Stimulated activated CD4-positive, alpha-beta T cell treated with anti-CD3 and anti-CD28 coated beads, Interleukin-15, amount 100 ng/mL, for 24 hours (primary cell): ENCODE measurements at regions not wholly inside any gene's neighbourhood (a gene's known extent, or its start where the extent isn't known, plus 50 kb on each side); places are given as distances from the start of the nearest gene placed in this dataset.

Experiments
- DNase-seq: peaks from one replicate; pipeline ENCODE4 v3.0.0-alpha.2; 2020

GRCh38 chr5:76030343-76030742 is 52.8 kb upstream of the SV2C start:
- DNase-seq: no peak

DNA sequence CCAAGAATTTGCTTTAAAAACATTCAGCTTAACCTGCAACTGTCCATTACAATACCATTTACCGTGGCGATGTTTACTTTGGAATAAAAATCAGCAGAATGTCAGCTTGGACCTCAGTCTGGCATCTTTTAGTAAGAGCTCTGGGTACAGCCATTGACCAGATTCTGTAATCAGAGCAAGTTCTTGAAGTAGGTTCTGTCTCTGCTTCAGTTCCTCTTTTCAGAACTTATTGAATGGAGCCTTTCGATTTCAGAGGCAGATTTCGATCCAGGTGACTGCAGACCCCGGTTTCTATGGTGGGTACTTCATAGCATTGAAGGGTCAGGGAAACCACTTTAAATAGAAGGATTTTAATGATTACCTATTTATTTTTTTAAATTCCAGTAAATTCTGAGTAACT is 53.4 kb upstream of the SV2C start:
- DNase-seq: no peak

DNA sequence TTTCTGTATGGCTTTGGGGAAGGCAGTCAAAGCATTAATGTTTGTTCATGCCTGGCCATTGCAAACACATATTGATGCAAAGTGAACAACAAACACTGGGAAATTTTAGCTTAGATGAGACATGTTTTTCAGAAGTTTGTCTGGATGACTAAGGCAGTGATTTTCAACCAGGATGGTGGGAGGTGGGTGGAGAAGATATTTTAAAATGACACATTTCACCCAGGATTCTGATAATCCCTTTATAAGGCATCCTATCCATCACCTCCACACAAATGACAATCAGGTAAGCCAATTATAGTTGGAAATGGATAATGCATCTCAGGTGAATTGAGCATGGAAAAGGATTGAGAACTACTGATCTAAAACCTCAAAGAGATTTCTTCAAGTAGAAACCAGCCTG is 57.4 kb upstream of the SV2C start:
- no peak for DNase-seq

GRCh38 chr5:76025069-76025468 is 58.1 kb upstream of the SV2C start:
- DNase-seq: no peak

DNA sequence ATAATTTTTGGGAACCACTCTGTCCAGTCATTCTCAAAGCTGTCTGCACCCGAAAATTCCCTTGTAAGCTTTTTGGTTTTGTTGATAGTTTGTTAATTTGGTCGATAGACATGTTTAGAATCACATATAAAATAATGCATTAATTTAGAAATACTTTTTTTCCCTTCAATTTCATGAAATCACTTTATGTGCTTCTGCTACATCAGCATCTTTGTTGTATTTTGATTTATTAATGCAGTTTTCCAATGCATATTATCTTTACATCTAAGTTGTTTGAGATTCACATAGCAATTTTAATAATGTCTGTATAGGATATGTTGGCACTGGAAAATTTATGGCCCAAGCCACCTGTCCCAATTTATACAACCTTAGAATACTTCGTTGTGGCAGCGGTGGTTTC is 60.6 kb upstream of the SV2C start:
- DNase-seq: no peak

GRCh38 chr5:76021936-76022584 is 61.1 kb upstream of the SV2C start:
- no peak for DNase-seq

DNA sequence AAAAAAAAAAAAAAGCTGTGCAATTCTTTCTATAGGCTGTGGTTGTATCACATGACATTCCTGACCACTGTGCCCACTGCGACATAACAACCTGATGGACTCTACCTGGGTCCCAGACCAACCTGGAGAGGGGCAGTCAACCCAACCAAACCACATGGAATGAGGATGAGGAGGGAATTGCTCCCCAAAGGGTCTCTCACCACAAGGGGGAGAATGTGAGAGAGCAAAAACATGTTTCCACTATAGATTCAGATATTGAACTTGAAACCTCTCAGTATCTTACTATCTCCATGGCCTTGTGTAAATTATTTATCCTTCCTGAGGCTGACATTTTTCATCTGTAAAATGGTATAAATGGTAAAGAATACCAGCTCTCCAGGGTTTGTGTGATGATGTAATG is 66.9 kb upstream of the SV2C start:
- DNase-seq: no peak

GRCh38 chr5:76014005-76014404 is 69.2 kb upstream of the SV2C start:
- no peak for DNase-seq

GRCh38 chr5:76007904-76008303 is 75.3 kb upstream of the SV2C start:
- no peak for DNase-seq

GRCh38 chr5:76000582-76000981 is 82.6 kb upstream of the SV2C start:
- no peak for DNase-seq

GRCh38 chr5:75993643-75994520 is 89.3 kb upstream of the SV2C start:
- no peak for DNase-seq

DNA sequence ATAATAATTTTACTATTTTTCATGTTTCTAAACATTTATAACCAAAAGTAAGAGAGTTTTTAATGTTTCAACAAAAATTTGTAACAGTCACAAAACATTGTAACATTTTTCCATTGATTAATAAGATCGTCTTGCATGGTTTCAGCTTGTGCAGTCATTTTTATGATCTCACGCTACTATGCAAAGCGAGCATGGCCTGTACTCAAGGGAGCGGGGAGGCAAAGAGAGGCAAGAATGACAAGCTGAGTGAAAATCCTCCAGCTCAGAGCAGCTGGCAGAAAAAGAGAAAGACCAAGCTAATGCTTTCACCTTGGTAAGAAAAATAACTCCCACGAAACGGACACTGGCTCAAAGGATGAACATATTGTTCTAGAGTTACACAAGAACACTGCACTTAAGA is 90.0 kb upstream of the SV2C start:
- no peak for DNase-seq

DNA sequence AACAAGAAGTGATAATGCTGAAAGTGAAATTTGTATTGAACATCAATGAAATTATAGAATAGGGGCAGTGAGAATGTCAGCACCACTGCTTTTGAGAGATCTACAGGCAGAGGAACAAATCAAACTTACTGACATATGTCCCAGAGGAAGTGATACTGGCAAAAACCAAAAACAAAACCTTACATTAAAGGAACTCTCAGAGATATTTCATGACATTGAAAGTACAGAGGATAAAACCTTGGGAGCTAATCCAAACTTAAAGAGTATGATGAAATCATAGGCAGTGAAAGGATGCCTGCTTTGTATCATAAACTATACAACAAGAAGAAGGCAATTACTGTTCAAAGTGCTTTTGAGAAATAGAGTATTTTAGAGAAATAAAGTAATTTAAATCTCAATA is 90.4 kb upstream of the SV2C start:
- no peak for DNase-seq

DNA sequence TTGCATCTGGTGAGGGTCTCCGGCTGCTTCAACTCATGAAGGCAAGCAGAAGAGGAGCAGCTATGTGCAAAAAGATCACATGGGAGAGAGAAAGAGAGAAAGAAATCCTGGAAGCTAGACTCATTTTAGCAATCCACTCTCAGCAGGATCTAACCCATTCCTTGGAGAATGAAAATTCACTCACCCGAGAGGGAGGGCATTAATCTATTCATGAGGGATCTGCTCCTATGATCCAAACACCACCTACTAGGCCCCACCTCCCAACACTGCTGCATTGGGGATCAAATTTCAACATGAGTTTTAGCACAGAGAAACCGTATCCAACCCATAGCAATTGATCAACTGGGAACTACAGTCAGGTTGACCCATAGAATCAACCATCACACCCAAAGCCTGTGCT is 98.1 kb upstream of the SV2C start:
- no peak for DNase-seq

DNA sequence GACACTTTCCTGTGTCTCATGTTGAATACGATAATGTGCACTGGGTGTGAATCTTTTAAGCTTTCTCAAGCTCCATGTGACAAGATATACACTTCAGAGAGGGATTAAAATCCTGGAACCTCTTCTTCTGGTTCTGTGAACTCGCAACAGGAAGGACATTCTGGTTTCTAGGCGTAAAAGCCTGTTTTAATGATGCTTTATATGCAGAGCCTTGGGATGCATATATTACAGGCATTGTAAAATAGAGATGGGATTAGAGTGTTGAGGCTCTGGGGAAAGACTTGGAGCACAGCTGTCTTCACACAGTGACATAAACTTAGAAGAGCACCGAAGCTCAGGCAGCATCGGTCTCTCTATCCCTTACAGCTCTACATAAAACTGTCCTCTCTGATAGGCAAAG is 107.7 kb upstream of the SV2C start:
- no peak for DNase-seq

- no peak for DNase-seq
Measured at GRCh38 chr5:75965292-75965691, 117.9 kb upstream of the SV2C start.

DNA sequence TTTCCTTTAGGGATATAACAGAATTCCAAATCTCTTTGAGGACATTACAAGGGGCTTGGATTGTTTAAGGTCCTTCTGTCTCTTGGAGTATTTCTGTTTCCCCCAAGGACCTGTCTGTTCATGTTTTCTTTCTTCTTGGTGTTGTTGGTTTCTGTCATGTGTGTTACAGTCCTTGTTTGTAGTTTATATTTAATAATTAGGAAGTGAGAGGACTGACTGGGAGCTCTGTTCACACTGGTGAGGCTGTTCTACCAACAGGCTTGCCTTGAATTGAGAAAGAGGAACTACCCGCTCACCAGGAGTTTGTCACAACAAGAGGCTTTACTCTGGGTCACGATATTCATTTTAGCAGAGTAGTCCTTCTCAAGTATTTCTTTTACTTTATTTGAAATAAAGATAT is 119.2 kb upstream of the SV2C start:
- no peak for DNase-seq

DNA sequence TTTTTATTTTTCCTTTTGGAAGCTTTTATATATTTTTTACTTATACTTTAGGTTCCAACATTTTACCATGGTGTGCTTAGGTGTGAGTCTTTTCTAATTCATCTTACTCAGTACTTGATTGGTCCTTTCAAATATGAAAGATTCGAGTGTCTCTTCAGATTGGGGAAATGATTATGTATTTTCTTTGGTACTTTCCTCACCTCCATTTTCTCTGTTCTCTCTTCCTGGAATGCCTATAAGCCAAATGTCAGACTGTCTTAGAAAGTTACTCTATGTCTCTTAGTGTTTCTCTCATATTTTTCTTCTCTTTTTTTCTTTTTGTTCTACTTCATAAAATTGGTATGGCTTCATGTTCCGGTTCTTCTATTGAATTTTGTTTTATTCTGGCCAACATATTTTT is 119.6 kb upstream of the SV2C start:
- no peak for DNase-seq

DNA sequence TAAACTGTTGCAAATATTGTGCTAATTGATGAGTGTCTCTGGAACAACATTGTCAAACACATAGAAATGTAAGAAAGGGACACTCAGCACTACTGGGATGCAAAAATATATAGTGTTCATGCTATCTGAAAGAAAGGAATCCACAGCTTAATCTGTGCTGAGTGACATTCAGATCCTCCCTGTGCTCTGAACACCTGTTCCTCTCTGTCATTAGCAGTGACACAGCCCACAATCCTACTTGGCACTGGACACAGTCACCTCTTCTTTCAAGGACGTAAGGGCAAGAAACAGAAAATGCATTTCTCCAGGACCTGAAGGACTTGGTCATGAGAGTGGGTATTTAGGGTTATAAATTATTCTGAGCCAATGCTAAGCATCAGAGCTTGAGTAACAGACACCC is 121.4 kb upstream of the SV2C start:
- no peak for DNase-seq

DNA sequence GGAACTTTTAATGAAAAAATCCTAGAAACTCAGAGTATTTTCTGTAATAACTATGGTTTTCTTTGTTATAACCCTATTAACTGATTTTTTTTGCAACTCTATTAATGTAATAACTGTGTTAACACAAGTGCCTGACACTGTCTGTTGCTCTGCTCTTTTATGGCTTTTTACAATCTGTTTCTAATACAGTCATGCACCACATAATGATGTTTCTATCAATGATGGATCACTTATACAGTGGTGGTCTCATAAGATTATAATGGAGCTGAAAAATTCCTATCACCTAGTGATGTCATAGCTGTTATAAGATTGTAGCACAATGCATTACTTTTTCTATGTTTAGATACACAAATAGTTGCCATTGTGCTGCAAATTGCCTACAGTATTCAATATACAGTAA is 123.1 kb upstream of the SV2C start:
- no peak for DNase-seq

DNA sequence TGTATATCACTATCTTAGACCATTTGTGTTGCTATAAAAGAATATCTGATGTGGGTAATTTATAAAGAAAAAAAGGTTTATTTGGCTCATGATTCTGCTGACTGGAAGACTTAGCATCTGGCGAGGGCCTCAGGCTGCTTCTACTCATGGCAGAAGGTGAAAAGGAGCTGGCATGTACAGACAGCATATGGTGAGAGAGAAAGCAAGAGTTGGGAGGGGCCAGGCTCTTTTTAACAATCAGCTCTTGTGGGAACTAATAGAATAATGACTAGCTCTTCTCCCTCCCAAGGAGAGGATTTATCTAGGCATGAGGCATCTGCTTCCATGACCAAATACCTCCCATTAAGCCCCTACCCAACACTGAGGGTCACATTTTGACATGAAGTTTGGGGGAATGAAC is 130.2 kb upstream of the SV2C start:
- DNase-seq: no peak

DNA sequence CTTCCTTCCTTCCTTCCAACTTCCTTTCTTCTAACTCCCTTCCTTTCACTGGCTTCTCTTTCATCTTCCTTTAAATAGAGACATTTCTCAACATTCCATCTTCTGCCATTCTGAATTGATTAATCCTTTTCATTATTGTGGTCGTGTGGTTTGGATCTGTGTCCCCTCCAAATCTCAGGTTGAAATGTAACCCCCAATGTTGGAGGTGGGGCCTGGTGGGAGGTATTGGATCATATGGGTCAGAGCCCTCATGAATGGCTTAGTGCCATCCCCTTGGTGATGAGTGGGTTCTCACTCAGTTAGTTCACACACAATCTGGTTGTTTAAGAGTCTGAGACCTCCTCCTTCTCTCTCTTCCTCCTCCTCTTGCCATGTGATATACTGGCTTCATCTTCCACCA is 130.9 kb upstream of the SV2C start:
- no peak for DNase-seq

DNA sequence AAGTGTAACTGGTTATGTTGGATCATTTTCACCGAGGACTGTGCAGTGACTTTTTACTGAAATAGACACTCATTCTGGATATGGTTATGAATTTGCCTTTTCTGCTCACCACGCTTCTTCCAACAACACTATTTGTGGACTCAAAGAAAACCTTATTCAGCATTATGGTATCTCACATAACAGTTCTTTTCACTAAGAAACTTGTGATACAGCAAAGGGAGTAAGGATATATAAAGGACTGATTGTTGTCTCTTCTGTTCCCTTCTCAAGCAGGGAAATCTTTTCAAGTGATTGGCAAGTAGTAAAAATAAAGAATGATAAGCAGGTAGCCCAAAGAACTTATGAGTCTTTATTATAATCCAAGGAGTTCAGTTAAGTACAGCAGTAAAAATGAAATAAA is 131.5 kb upstream of the SV2C start:
- no peak for DNase-seq

- no peak for DNase-seq
Measured at GRCh38 chr5:75951158-75951557, 132.0 kb upstream of the SV2C start.

DNA sequence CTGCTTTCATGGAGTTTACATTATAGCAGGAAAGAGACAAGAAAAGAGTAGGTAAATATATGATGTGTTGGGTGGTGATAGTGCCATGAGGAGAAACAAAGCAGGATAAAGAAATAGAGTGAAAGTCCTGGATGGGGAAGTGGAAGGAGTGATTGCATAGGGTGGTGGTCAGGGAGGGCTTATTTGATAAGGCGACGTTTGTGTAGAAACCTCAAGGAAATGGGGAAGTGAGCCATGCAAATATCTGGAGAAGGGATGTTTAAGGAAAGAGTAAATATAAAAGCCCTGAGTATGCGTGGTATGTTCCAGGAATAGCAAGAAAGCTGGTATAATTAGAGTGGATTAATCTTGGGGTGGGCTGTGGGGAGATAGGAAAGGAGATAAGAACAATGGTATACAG is 134.7 kb upstream of the SV2C start:
- DNase-seq: no peak
